ENCODE measurements at regions not wholly inside any gene's neighbourhood (a gene's known extent, or its start where the extent isn't known, plus 50 kb on each side); places are given as distances from the start of the nearest gene placed in this dataset.
"Not testable (repeated sequence)": the region's sequence is repeated elsewhere in the genome, so short reads cannot be mapped to it uniquely, and the experiment has no call there.

- DNase-seq: not testable (repeated sequence)
These were observed 123.3 kb upstream of the FAM20C start for GRCh38 chr7:69052-69451.

- DNase-seq: not testable (repeated sequence)
These were observed 122.8 kb upstream of the FAM20C start for GRCh38 chr7:69499-70123.

DNA sequence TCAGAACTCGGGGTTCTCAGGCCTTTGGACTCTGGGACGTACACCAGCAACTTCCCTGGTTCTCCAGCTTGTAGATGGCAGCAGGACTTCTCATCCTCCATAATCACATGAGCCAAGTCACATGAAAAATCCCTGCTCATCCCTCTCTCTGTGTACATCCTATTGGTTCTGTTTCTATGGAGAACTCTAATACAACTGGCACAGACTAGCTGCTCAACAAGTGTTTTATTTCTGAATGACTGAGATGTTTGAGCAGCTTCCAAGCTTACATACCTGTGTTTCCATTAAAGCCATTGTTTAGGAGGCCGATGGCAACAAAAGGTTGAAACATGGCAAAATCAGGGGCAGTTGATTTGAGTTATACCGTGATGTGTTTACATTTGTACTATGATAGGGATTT lies 122.2 kb upstream of the FAM20C start:
- DNase-seq: not testable (repeated sequence)

- DNase-seq: peak; percentile 88
These were observed 121.4 kb upstream of the FAM20C start for GRCh38 chr7:70989-71388.

DNA sequence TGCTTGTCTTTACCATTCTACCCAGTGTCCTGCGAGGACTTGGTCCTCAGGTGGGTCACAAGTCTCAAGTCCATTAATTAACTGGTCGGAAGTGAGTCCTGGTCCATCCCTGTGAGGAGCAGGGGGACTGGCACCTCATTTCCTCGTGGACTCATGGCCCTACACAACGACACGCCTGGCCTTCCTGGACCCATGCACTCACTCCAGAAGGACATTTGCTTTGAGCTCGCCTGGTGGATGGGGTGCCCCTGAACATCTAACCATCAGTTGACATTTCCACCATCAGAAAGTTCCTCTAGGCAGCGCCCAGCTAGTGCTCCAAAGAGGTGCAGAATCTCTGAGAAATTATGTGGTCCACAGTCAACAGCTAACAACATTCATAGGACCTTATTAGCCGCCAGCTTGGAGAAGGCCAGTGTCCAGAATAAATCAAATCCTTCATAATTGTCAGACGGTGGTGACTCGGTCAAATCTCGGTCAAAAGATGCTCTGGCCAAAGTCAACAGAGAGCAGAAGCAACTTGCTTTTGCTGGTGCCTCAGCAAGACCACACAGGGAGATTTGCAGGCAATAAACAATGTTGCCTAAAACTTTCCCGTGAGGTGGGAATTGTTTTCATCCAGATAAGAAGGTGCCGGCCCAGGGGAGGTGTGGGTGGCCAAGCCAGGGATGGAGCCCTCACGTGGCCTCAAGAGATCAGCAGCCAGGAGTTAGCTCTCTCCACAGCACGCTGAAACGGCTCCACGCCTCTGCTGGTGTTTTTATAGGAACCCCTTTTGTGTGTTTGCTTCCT lies 119.9 kb upstream of the FAM20C start:
- DNase-seq: not testable (repeated sequence)

DNA sequence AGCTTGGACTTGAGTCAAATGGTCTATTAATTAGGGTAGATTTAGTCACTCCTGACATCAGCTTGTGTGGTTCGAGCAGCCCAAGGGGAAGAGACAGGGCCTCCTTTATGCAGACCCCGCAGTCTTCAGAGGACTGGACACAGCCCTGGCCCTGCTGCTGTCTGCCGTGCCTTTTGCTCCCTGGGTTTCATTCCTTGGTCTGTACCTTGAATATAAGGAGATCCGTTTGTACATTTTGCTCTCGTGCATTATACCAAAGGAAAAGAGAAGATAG lies 119.4 kb upstream of the FAM20C start:
- not testable (repeated sequence) for DNase-seq

DNA sequence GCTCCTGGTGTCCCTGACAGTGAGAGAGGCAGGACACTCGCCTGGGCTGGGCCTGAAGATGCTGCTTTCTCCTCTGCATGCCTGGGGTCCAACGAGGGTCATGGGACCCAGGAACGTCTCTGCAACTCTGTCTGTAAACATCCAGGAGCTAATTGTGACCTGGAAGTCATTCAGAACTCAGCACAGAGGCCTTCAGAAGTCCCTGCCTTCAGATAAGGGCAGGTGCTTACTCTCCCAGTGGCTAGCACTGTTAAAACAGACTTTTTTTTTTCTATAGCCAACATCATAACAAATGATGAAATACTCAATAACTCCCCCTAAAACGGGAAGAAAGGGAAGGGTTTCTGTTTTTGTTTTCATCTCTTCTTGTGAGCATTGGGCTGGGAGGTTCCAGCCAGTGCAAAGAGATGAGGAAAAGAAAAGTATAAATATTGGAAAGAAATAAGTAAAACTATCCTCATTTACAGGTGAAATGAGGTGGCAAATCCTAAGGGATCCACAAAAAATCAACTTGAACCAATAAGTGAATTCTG lies 118.3 kb upstream of the FAM20C start:
- not testable (repeated sequence) for DNase-seq

DNA sequence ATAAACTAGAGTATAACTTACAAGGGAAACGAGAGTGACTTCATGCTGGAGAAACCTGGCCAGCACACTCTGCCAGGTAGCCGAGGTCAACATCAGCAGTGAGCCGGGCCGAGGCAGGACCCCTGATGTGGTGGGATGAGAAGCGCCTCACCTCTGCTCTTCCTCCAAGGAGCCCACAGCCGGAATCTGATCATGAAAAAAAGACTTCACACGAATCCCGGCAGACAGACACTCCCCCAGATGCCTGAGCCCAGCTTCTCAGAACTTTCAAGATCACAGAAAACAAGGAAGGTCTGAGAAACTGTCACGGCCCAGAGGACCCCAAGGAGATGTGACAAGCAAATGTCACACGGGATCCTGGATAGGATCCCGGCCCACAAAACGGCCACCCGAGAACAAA lies 116.9 kb upstream of the FAM20C start:
- DNase-seq: not testable (repeated sequence)

- DNase-seq: not testable (repeated sequence)
These were observed 116.2 kb upstream of the FAM20C start for GRCh38 chr7:76202-76601.

DNA sequence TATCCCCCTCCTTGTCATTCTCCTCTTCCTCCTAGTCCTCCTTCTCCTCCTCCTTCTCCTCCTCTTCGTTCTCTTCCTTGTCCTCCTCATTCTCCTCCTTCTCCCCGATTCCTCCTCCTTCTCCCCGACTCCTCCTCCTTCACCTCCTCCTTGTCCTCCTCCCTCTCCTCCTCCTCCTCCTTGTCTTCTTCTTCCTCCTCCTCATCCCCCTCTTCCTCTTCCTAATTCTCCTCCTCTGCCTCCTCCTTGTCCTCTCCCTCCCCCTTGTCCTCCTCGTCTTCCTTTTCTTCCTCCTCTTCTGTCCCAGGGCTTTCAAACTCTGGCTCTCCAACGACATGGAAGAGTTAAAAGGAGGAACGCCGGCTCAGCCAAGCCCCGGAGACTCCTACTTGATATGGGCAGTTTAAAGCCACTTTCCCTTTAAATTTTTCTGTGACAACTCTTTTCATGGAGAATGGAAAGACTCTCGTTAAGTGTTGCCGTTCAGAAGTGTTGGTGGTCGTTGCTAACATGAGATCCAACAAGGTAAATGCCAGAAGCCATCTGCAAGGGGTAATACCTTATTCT lies 115.5 kb upstream of the FAM20C start:
- DNase-seq: not testable (repeated sequence)

- not testable (repeated sequence) for DNase-seq
These were observed 113.5 kb upstream of the FAM20C start for GRCh38 chr7:78862-79261.

DNA sequence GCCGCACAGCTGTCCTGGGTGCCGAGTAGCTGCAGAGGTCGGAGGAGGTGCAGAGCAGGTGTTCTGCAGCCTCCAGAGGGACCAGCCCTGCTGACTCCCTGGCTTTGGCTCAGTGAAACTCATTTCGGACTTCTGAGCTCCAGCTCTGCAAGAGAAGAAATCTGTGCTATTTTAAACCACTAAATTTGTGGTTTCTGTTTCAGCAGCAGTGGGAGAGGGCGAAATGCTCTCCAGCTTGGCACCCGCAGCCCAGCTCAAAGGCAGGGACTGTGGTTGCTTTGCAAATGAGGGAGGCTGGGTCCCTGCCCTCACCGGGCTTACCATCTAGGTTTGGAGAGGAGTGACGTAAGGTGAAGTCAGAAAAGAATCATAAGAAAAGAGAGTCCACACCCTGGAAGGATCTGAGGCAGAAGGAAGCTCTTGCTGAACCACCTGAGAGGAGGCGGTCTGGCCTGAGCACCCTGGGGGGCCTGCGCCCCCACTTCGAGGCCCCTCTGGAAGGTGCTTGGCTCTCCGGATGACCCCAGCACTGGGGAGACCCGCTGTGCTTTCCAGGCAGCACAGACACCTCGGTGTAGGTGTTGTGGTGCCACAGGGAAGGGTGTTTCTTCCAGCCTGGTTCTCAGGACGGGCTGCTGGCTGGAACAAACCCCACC lies 112.8 kb upstream of the FAM20C start:
- not testable (repeated sequence) for DNase-seq

DNA sequence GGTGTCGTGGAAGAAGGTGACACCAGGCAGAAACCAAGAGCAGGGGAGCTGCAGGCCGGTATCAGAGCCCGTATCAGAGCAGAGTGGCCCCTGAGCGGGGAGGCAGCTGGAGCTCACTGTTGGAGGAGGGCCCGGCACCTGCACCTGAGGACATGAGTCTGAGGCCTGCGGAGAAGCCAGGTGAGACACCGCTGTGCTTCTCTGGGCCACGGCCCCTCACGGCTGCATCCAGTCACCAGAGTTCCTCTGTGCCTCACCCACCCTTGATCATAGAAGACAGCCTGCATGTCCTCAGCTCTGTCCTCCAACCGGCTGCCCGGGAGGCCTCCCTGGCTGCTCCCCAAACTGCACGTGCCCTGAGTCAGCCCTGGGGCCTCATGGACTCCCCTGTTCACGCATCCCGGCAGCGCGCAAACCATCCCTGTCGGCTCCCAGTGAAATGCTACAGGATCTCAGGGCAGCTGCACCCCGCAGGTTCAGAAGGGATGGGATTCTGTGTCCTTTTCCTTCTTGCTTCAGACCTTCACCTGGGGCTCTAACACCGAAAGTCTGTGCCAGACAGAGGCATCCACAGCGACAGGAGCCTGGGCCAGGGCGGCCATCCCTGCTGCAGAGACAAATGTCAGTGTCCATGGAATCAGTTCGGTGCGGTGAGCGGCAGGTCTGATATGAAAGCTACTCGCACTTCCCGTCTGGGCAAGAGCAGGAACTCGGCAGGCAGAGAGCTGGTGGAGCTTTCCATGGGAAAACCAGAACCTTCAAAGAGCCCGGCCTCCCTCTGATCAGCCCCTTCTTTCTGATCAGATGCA lies 111.9 kb upstream of the FAM20C start:
- no peak for DNase-seq

DNA sequence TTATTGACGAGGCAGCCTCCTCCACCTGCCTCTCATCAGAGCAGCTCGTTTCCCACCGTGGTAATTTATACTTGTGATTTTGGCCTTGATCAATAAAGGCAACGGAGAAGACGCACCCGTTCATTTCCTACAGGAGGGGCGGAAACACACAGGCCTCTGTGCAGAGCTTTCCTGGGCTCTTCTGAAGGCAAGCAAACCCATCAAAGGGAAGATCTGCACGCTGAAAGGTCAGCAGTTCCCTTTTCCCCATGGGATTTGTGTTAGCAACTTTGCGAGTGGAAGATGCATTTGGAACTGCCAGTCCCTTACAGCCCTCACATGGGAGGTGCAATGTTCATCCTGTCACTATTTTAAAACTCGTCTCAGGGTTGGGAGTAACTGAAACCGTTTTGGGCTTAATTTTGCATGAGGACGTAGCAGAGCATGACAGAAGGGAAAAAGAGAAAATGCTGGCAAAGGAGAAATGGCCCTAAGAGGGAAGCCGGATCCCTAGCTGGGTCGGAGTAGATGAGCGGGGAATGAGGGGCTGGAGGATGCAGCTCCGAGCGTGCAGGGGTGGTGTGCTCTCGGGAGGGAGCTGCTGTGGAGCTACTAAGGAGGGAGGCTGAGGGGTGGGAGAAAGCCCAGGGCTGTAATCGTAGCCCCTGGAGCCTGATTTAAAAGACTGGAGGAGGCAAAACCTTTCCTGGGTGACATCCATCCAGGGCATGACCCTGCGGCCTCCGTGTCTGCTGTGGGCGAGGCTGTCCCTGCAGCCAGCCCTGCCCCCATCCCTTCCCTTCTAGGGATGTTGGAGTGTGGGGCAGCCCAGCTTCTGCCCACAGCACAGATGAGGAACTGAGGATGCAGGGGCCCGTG lies 111.1 kb upstream of the FAM20C start:
- DNase-seq: no peak

- DNase-seq: no peak
These were observed 110.2 kb upstream of the FAM20C start for GRCh38 chr7:81926-82756.

DNA sequence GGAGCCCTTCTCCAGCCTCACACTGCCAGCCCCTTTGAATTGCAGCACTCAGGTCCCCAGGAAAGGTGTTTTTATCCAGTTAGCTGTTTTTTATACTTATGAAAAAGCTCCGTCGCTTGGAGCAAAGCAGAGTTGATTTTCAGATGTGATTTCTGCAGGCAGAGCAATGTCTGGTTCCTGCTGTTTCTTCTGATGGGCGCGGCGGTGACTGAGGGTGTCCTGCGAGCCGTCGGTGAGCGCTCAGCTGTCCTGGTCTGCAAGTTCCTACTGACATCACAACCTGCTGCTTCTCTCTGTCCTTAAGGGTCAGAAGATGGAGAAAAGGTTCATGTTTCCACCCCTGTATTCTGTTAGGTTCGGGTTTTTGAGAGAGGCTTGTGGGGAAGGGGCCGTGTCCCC lies 109.6 kb upstream of the FAM20C start:
- DNase-seq: no peak

DNA sequence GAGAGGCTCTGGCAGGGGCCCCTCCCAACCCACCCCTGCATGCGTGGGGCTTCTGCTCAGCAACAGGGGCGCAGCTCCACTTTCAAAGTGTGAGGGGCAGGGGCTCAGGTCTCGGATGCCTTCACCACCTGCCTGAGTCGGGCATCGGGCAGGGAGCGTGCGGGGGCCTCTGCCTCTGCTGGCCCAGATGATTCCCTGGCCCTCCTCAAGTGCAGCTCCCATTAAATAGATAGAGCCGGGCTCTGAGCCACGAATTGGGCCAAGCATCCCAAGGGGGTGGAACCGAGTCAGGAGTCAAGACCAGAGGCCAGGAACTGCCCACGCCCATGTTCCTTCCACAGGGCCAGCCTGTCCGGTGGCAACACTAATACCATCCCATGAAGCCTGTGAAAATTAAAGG lies 108.9 kb upstream of the FAM20C start:
- DNase-seq: no peak

DNA sequence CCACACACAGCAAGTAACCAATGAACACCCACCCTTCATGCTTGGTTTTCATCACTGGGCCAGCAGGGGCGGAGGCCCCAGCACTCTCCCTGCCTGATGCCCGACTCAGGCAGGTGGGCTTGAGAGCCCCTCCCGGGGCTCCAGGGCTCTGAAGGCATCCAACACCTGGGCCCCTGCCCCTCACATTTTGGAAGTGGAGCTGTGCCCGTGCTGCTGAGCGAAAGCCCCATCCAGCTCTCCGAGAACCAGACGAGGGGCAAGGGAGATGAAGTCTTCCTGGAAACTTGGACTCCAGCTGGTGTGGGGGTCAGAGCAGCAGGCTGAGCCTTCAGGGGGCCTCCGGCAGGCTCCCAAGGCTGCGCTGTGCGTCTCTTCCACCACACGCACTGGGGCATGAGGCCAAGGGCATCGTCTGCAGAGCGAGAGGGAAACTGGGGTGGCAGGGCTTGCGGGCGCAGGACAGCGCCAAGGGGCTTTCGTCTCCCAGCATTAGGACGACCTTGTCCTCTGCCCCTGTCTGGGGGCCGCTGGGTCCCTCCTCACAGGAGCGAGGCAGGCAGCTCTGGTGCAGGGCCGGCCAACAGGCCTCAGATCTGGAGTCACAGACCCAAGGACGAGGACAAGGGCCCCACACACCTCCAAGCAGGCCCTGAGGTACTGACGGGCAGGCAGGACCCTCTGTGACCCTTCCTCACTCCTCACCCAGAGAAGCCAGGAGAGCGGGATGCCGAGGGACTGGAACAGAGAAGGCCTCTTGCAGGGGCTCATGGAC lies 108.3 kb upstream of the FAM20C start:
- DNase-seq: no peak

GRCh38 chr7:84633-85020 lies 107.7 kb upstream of the FAM20C start:
- DNase-seq: no peak

Data from tongue (tissue), 1 donor.